ENCODE measurements at regions not wholly inside any gene's neighbourhood (a gene's known extent, or its start where the extent isn't known, plus 50 kb on each side); places are given as distances from the start of the nearest gene placed in this dataset.

DNA sequence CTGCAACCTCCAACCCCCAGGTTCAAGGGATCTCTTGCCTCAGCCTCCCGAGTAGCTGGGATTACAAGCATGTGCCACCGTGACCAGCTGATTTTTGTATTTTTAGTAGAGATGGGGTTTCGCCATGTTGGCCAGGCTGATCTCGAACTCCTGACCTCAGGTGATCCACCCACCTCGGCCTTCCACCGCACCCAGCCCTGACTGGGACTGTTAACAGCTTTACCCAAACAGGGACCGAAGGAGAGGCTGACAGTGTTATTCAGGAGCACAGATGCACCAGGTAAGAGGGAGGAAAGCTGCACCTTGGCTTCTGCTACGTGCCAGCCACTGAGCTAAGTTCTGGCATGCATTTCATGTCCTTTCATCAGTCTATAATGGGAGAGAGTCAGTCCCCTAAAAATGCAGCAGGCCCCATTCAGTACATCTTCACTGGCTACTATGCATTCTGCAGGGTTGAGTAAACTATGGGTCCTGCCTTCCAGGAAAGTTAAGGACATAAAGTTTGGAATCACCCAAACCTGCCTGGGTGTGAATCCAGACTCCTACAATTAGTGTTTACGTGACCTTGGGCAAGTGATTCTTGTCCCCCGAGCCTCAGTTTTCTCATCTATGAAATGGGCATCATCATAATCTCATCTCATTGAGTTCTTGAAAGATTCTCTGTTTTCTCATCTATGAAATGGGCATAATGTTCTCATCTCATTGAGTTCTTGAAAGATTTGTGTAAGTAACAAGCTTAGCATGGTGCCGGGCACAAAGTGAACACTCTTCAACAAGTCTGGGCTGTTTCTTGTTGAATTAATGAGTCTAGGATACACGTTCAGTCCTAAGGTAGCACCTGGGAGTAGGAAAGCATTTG, 82.2 kb downstream of the CPN2 start:
- TF ChIP-seq, protein P1, sequence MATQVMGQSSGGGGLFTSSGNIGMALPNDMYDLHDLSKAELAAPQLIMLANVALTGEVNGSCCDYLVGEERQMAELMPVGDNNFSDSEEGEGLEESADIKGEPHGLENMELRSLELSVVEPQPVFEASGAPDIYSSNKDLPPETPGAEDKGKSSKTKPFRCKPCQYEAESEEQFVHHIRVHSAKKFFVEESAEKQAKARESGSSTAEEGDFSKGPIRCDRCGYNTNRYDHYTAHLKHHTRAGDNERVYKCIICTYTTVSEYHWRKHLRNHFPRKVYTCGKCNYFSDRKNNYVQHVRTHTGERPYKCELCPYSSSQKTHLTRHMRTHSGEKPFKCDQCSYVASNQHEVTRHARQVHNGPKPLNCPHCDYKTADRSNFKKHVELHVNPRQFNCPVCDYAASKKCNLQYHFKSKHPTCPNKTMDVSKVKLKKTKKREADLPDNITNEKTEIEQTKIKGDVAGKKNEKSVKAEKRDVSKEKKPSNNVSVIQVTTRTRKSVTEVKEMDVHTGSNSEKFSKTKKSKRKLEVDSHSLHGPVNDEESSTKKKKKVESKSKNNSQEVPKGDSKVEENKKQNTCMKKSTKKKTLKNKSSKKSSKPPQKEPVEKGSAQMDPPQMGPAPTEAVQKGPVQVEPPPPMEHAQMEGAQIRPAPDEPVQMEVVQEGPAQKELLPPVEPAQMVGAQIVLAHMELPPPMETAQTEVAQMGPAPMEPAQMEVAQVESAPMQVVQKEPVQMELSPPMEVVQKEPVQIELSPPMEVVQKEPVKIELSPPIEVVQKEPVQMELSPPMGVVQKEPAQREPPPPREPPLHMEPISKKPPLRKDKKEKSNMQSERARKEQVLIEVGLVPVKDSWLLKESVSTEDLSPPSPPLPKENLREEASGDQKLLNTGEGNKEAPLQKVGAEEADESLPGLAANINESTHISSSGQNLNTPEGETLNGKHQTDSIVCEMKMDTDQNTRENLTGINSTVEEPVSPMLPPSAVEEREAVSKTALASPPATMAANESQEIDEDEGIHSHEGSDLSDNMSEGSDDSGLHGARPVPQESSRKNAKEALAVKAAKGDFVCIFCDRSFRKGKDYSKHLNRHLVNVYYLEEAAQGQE (IDR thresholded peaks at IDR 0.05; ENCODE audit: low read depth) = no peak
- TF ChIP-seq, protein P2, sequence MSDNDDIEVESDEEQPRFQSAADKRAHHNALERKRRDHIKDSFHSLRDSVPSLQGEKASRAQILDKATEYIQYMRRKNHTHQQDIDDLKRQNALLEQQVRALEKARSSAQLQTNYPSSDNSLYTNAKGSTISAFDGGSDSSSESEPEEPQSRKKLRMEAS (IDR thresholded peaks at IDR 0.05) = no peak
- no peak for TF ChIP-seq FOXM1 (IDR thresholded peaks at IDR 0.05; ENCODE audit: borderline replicate concordance, low read depth)
- no peak for TF ChIP-seq CREB1 (IDR thresholded peaks at IDR 0.05; ENCODE audit: low read depth)
- no peak for TF ChIP-seq TAF1 (IDR thresholded peaks at IDR 0.05; ENCODE audit: low read depth)
- no peak for TF ChIP-seq TCF12 (IDR thresholded peaks at IDR 0.05; ENCODE audit: low read depth)
- no peak for TF ChIP-seq CEBPB (IDR thresholded peaks at IDR 0.05)
- TF ChIP-seq EP300 (IDR thresholded peaks at IDR 0.05; ENCODE audit: borderline replicate concordance) = no peak
- TF ChIP-seq, protein P3, sequence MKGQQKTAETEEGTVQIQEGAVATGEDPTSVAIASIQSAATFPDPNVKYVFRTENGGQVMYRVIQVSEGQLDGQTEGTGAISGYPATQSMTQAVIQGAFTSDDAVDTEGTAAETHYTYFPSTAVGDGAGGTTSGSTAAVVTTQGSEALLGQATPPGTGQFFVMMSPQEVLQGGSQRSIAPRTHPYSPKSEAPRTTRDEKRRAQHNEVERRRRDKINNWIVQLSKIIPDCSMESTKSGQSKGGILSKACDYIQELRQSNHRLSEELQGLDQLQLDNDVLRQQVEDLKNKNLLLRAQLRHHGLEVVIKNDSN (IDR thresholded peaks at IDR 0.05) = no peak
- no peak for TF ChIP-seq TEAD4 (IDR thresholded peaks at IDR 0.05)
- TF ChIP-seq ZBTB7A (IDR thresholded peaks at IDR 0.05; ENCODE audit: low read depth) = no peak
- TF ChIP-seq EGR1 (IDR thresholded peaks at IDR 0.05) = no peak
- no peak for TF ChIP-seq RAD21 (IDR thresholded peaks at IDR 0.05; ENCODE audit: low read depth)
- TF ChIP-seq YY1 (IDR thresholded peaks at IDR 0.05; ENCODE audit: low read depth) = no peak
- no peak for TF ChIP-seq NFIC (IDR thresholded peaks at IDR 0.05)

DNA sequence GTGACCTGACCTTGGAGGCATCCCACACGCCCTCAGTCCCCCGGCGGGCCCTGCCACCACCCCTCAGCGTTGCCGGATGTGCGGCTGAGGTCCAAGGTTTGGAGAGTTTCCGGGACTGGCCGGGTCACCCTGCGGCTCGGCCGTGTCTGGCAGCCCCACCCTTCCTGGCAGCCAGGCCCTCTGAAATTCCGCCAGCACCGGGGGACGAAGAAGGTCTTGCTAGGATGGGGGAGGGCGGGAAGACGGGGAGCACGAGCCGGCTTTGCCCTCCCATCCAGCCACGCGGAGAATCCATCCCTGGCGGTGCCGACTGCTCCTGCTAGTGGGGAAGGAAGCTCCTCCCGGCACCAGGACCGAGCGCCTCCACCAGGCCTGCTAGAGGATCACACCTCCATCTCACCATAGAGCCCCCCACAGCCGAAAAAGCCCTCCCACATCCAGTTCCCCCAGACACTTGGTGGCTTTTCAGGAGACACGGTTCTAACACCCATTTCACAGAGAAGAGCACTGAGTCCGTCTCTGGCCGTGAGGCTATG, 81.5 kb downstream of the CPN2 start:
- TF ChIP-seq ZBTB7A (IDR thresholded peaks at IDR 0.05; ENCODE audit: low read depth) (no peak), EP300 (IDR thresholded peaks at IDR 0.05; ENCODE audit: borderline replicate concordance) (no peak), CEBPB (IDR thresholded peaks at IDR 0.05) (no peak), EGR1 (IDR thresholded peaks at IDR 0.05) (no peak), CREB1 (IDR thresholded peaks at IDR 0.05; ENCODE audit: low read depth) (no peak), TEAD4 (IDR thresholded peaks at IDR 0.05) (no peak), TAF1 (IDR thresholded peaks at IDR 0.05; ENCODE audit: low read depth) (no peak), FOXM1 (IDR thresholded peaks at IDR 0.05; ENCODE audit: borderline replicate concordance, low read depth) (no peak)
- TF ChIP-seq, protein P2 (IDR thresholded peaks at IDR 0.05) = no peak
- TF ChIP-seq, protein P1 (IDR thresholded peaks at IDR 0.05; ENCODE audit: low read depth) = no peak

DNA sequence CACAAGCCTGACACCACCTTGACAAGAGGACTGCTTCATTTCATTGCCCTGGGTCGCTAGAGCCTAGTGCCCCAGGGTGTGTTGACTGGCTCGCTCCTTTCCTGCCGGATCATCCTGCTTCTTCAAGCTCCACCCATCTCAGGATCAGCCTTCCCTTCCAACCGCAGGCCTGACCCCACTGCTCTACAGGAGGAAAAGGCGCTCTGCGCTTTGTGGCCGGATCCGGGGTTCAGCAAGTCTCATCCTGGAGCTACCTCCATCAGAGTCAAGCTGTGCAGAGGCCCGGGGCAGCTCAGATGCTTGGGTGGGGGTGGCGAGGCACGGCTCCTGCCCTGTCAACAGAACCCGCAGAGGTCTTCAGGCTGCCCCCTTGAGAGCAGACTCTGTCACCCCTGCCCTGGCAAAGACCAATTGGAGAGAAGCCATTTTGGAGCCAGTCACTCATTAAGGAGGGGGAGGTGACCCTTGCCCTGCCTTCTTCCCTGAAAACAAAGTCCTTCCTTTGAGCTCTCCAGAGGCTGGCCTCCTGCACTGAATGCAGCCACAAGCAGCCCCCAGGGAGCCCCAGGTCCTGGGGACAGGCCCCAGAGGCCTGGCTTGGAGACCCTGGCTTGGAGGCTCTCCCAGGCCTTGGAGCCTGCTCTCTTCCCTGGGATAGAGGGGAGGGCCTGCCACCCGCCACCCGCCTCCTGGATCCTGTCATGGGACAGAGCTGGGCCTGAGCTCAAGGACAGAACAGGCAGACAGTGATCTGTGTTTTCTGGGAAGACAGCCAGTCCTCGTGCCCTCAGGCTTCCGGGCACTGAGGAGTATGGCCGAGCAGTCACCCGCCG, 80.3 kb downstream of the CPN2 start:
- TF ChIP-seq, protein P3 (IDR thresholded peaks at IDR 0.05) = no peak
- TF ChIP-seq, protein P1 (IDR thresholded peaks at IDR 0.05; ENCODE audit: low read depth) = no peak
- no peak for TF ChIP-seq EP300 (IDR thresholded peaks at IDR 0.05; ENCODE audit: borderline replicate concordance)
- no peak for TF ChIP-seq EGR1 (IDR thresholded peaks at IDR 0.05)
- TF ChIP-seq RAD21 (IDR thresholded peaks at IDR 0.05; ENCODE audit: low read depth) = no peak
- TF ChIP-seq NFIC (IDR thresholded peaks at IDR 0.05) = no peak
- no peak for TF ChIP-seq FOXM1 (IDR thresholded peaks at IDR 0.05; ENCODE audit: borderline replicate concordance, low read depth)
- no peak for TF ChIP-seq TCF12 (IDR thresholded peaks at IDR 0.05; ENCODE audit: low read depth)
- TF ChIP-seq YY1 (IDR thresholded peaks at IDR 0.05; ENCODE audit: low read depth) = no peak
- TF ChIP-seq, protein P2 (IDR thresholded peaks at IDR 0.05) = no peak
- no peak for TF ChIP-seq ZBTB7A (IDR thresholded peaks at IDR 0.05; ENCODE audit: low read depth)
- TF ChIP-seq CEBPB (IDR thresholded peaks at IDR 0.05) = no peak
- TF ChIP-seq CREB1 (IDR thresholded peaks at IDR 0.05; ENCODE audit: low read depth) = no peak
